ENCODE measurements at regions not wholly inside any gene's neighbourhood (a gene's known extent, or its start where the extent isn't known, plus 50 kb on each side); places are given as distances from the start of the nearest gene placed in this dataset.

- no peaks in the 10 kb centered on the region for H3K79me1 ChIP-seq (ENCODE audit: low read depth, low read length)
- no peak overlapping the region for H3K9ac ChIP-seq (replicated peaks in 1 of 4; ENCODE audit: extremely low read depth in 1 of 4, low read depth in 3 of 4, low read length in 3 of 4)
- peaks cover 0 to 4% (median 0%) of the 10 kb centered on the region in 4 experiments; a peak in 1 of 7 replicates for H3K4me1 ChIP-seq (replicated peaks in 1 of 4; ENCODE audit: control insufficient read depth in 3 of 4, insufficient read depth in 4 of 4, low read length in 3 of 4)
- no peak overlapping the region for H2BK120ac ChIP-seq (replicated peaks; ENCODE audit: low read depth, low read length)
- no peak overlapping the region for H3K4ac ChIP-seq (replicated peaks; ENCODE audit: insufficient read length, low read depth, low read length)
- H3K23ac ChIP-seq (ENCODE audit: insufficient read length), result no peak overlapping the region
- no peak overlapping the region for H4K91ac ChIP-seq (replicated peaks; ENCODE audit: insufficient read length, low read length)
- H3K79me2 ChIP-seq (ENCODE audit: control insufficient read depth in 1 of 2, insufficient read depth in 2 of 2, low read length in 2 of 2), result no peaks in the 10 kb centered on the region
- H3K4me3 ChIP-seq (ENCODE audit: extremely low read depth in 1 of 4, insufficient read depth in 2 of 4, low read depth in 3 of 4, low read length in 4 of 4), result no peak overlapping the region
- DNase-seq (ENCODE audit: low read depth in 1 of 2, low spot score in 2 of 2), result no peak
- H4K8ac ChIP-seq (ENCODE audit: extremely low read depth, insufficient read depth, low read length), result no peak overlapping the region
- ChIA-PET POLR2A (ENCODE audit: partially characterized antibody) (no interaction called here), CTCF (ENCODE audit: partially characterized antibody) (interaction anchor here (0.9 kb wide), 1 partner anchor 371 kb away, joined by 3 read pairs; no protein-coding TSS in a partner anchor)
- no peak for FAIRE-seq
- H4K5ac ChIP-seq (ENCODE audit: insufficient read length, low read depth, low read length), result no peak overlapping the region
- no peak overlapping the region for H3K56ac ChIP-seq (replicated peaks; ENCODE audit: insufficient read length, low read depth, low read length)
- H3K14ac ChIP-seq (ENCODE audit: insufficient read length), result no peak overlapping the region
- H2BK15ac ChIP-seq (ENCODE audit: low read length), result no peak overlapping the region
- no peak overlapping the region for H2AK5ac ChIP-seq (ENCODE audit: low read depth, low read length)
- no peak overlapping the region for H2BK20ac ChIP-seq (ENCODE audit: low read length)
- H2BK5ac ChIP-seq (ENCODE audit: low read depth, low read length), result no peak overlapping the region
- no peak overlapping the region for H3K4me2 ChIP-seq (ENCODE audit: insufficient read depth in 1 of 2, low read depth in 2 of 2, low read length in 2 of 2)
- no peaks in the 10 kb centered on the region for H3K23me2 ChIP-seq (ENCODE audit: low read depth, low read length)
- H2BK12ac ChIP-seq (ENCODE audit: low read depth, low read length), result no peak overlapping the region
- no peak overlapping the region for H3K27ac ChIP-seq (ENCODE audit: low read depth, low read length)
- no peaks in the 10 kb centered on the region for H3K27me3 ChIP-seq (replicated peaks in 1 of 4; ENCODE audit: control insufficient read depth in 3 of 4, extremely low read depth in 1 of 4, insufficient read depth in 3 of 4, low read length in 3 of 4)
- H3K9me3 ChIP-seq (ENCODE audit: insufficient read depth in 2 of 2, low read depth in 1 of 2, low read length in 1 of 2), result no peaks in the 10 kb centered on the region
- no peak overlapping the region for H3K18ac ChIP-seq (ENCODE audit: extremely low read depth, low read length)
- H3K36me3 ChIP-seq (ENCODE audit: control insufficient read depth in 2 of 4, insufficient read depth in 4 of 4, low read length in 3 of 4), result no peaks in the 10 kb centered on the region
- H4K20me1 ChIP-seq (replicated peaks in 1 of 2; ENCODE audit: control insufficient read depth in 1 of 2, insufficient read depth in 2 of 2, low read length in 2 of 2), result no peaks in the 10 kb centered on the region
- H2AFZ ChIP-seq (ENCODE audit: low read length), result no peak overlapping the region
- TF ChIP-seq ATF3 (IDR thresholded peaks at IDR 0.05; ENCODE audit: insufficient read depth, low read depth, low read length), result no peak
- TF ChIP-seq SP4 (IDR thresholded peaks at IDR 0.05; ENCODE audit: low read length), result no peak
- TF ChIP-seq JUND (IDR thresholded peaks at IDR 0.05; ENCODE audit: low read length), result no peak
- TF ChIP-seq ATF2 (IDR thresholded peaks at IDR 0.05; ENCODE audit: low read length), result no peak
- no peak for TF ChIP-seq POLR2AphosphoS5 (IDR thresholded peaks at IDR 0.05; ENCODE audit: low read depth, low read length)
- no peak for TF ChIP-seq POU5F1 (IDR thresholded peaks at IDR 0.05; ENCODE audit: low read depth, low read length)
- TF ChIP-seq ASH2L (IDR thresholded peaks at IDR 0.05; ENCODE audit: low read length), result no peak
- no peak for TF ChIP-seq USF2 (IDR thresholded peaks at IDR 0.05; ENCODE audit: low read length)
- no peak for TF ChIP-seq KDM4A (IDR thresholded peaks at IDR 0.05; ENCODE audit: low read depth, low read length, severe bottlenecking)
- TF ChIP-seq GABPA (IDR thresholded peaks at IDR 0.05; ENCODE audit: borderline replicate concordance, insufficient read depth, low read length), result no peak
- no peak for TF ChIP-seq SUZ12 (IDR thresholded peaks at IDR 0.05; ENCODE audit: low read length)
- no peak for TF ChIP-seq RAD21 (IDR thresholded peaks at IDR 0.05 in 1 of 2, conservative IDR thresholded peaks at IDR 0.05 in 1 of 2; ENCODE audit: low read depth in 2 of 2, low read length in 2 of 2)
Measured at GRCh38 chr10:76740514-76740913, 897.1 kb downstream of the KCNMA1 start.
